ENCODE measurements at regions not wholly inside any gene's neighbourhood (a gene's known extent, or its start where the extent isn't known, plus 50 kb on each side); places are given as distances from the start of the nearest gene placed in this dataset.

GRCh38 chr17:14803826-14804225, 461.3 kb downstream of the PMP22 start:
- no peaks in the 10 kb centered on the region for H3K36me3 ChIP-seq (ENCODE audit: control insufficient read depth, insufficient read depth, low read length)
- WGBS (ENCODE audit: insufficient coverage, insufficient read length): no CpG with 5 or more reads among the region's 3 CpGs
- H3K4me1 ChIP-seq (ENCODE audit: control insufficient read depth, insufficient read depth, low read length): no peaks in the 10 kb centered on the region
- no peak for DNase-seq (ENCODE audit: low read depth, low spot score)
- H3K9me3 ChIP-seq (ENCODE audit: control insufficient read depth, insufficient read depth, low read length): no peaks in the 10 kb centered on the region
- H3K4me3 ChIP-seq (ENCODE audit: low read length): no peak overlapping the region
- no peaks in the 10 kb centered on the region for H3K27me3 ChIP-seq (ENCODE audit: control insufficient read depth, insufficient read depth, low read length)
- H3K27ac ChIP-seq (ENCODE audit: low read length): no peak overlapping the region

DNA sequence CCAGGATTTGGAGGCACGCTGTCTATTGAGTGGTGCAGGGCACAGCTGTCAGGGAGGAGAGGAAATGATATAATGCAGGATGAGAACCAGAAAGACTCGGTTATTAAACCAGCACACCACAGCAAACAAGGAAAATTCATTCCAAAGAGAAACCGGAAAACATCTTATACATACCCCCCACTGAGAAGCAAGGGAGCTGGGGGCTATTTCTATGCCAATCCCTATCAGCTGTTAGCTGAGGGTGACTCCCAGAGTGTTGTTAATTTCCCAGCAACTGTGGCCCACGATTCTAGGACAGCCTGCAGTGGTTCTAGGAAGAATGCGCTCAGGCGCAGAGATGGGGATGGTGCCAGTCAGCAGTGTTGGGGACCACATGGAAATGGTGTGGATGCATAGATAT, 467.3 kb downstream of the PMP22 start:
- H3K27me3 ChIP-seq (ENCODE audit: control insufficient read depth, insufficient read depth, low read length): no peaks in the 10 kb centered on the region
- H3K27ac ChIP-seq (ENCODE audit: low read length): no peak overlapping the region
- no peak for DNase-seq (ENCODE audit: low read depth, low spot score)
- no peaks in the 10 kb centered on the region for H3K36me3 ChIP-seq (ENCODE audit: control insufficient read depth, insufficient read depth, low read length)
- H3K4me3 ChIP-seq (ENCODE audit: low read length): no peak overlapping the region
- no peaks in the 10 kb centered on the region for H3K4me1 ChIP-seq (ENCODE audit: control insufficient read depth, insufficient read depth, low read length)
- no CpG with 5 or more reads among the region's 6 CpGs for WGBS (ENCODE audit: insufficient coverage, insufficient read length)
- H3K9me3 ChIP-seq (ENCODE audit: control insufficient read depth, insufficient read depth, low read length): no peaks in the 10 kb centered on the region

- Histone ChIP-seq H3K27ac (ENCODE audit: low read length) (no peak overlapping the region), H3K4me3 (ENCODE audit: low read length) (no peak overlapping the region), H3K27me3 (ENCODE audit: control insufficient read depth, insufficient read depth, low read length) (no peaks in the 10 kb centered on the region; the same call in 1 of the 2 replicates), H3K9me3 (ENCODE audit: control insufficient read depth, insufficient read depth, low read length) (no peaks in the 10 kb centered on the region), H3K36me3 (ENCODE audit: control insufficient read depth, insufficient read depth, low read length) (no peaks in the 10 kb centered on the region), H3K4me1 (ENCODE audit: control insufficient read depth, insufficient read depth, low read length) (no peaks in the 10 kb centered on the region)
- no peak for DNase-seq (ENCODE audit: low read depth, low spot score)
- no CpG with 5 or more reads among the region's 4 CpGs for WGBS (ENCODE audit: insufficient coverage, insufficient read length)
Measured at GRCh38 chr17:14797021-14797420, 468.1 kb downstream of the PMP22 start.

- H3K36me3 ChIP-seq (ENCODE audit: control insufficient read depth, insufficient read depth, low read length): no peaks in the 10 kb centered on the region
- no peaks in the 10 kb centered on the region for H3K9me3 ChIP-seq (ENCODE audit: control insufficient read depth, insufficient read depth, low read length)
- no peak for DNase-seq (ENCODE audit: low read depth, low spot score)
- H3K27me3 ChIP-seq (ENCODE audit: control insufficient read depth, insufficient read depth, low read length): no peaks in the 10 kb centered on the region; the same call in 1 of the 2 replicates
- H3K4me3 ChIP-seq (ENCODE audit: low read length): no peak overlapping the region
- WGBS (ENCODE audit: insufficient coverage, insufficient read length): no CpG with 5 or more reads among the region's 1 CpG
- H3K27ac ChIP-seq (ENCODE audit: low read length): no peak overlapping the region
- H3K4me1 ChIP-seq (ENCODE audit: control insufficient read depth, insufficient read depth, low read length): no peaks in the 10 kb centered on the region; the same call in 1 of the 2 replicates
Measured at GRCh38 chr17:14794961-14795360, 470.2 kb downstream of the PMP22 start.

DNA sequence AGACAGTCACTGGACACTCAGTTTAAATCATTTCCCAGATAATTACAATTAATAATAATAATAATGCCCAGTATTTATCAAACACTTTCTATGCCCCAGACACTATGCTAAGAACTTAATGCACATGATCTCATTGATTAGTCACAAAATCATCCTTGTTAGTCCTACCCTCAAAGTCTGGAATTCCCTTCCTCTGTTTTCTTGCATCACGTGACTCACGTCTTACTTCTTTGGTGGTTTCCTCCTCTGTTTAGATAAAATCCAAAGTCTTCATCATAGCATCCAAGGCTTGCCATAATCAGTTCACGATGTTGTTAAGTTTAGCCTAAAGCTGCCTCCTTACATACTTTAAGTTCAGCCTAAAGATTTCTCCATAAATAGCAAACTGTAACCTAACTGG, 471.9 kb downstream of the PMP22 start:
- Histone ChIP-seq H3K4me1 (ENCODE audit: control insufficient read depth, insufficient read depth, low read length) (no peaks in the 10 kb centered on the region; the same call in 1 of the 2 replicates), H3K9me3 (ENCODE audit: control insufficient read depth, insufficient read depth, low read length) (no peaks in the 10 kb centered on the region), H3K36me3 (ENCODE audit: control insufficient read depth, insufficient read depth, low read length) (no peaks in the 10 kb centered on the region), H3K27ac (ENCODE audit: low read length) (no peak overlapping the region), H3K4me3 (ENCODE audit: low read length) (no peak overlapping the region), H3K27me3 (ENCODE audit: control insufficient read depth, insufficient read depth, low read length) (no peaks in the 10 kb centered on the region; the same call in 1 of the 2 replicates)
- DNase-seq (ENCODE audit: low read depth, low spot score): no peak
- no CpG with 5 or more reads among the region's 3 CpGs for WGBS (ENCODE audit: insufficient coverage, insufficient read length)

GRCh38 chr17:14792746-14793145, 472.4 kb downstream of the PMP22 start:
- Histone ChIP-seq H3K4me1 (ENCODE audit: control insufficient read depth, insufficient read depth, low read length) (no peaks in the 10 kb centered on the region; the same call in 1 of the 2 replicates), H3K36me3 (ENCODE audit: control insufficient read depth, insufficient read depth, low read length) (no peaks in the 10 kb centered on the region), H3K4me3 (ENCODE audit: low read length) (no peak overlapping the region), H3K9me3 (ENCODE audit: control insufficient read depth, insufficient read depth, low read length) (no peaks in the 10 kb centered on the region), H3K27me3 (ENCODE audit: control insufficient read depth, insufficient read depth, low read length) (no peaks in the 10 kb centered on the region; the same call in 1 of the 2 replicates), H3K27ac (ENCODE audit: low read length) (no peak overlapping the region)
- DNase-seq (ENCODE audit: low read depth, low spot score): no peak
- WGBS (ENCODE audit: insufficient coverage, insufficient read length): no CpG with 5 or more reads among the region's 10 CpGs

- Histone ChIP-seq H3K27me3 (ENCODE audit: control insufficient read depth, insufficient read depth, low read length) (no peaks in the 10 kb centered on the region; the same call in 1 of the 2 replicates), H3K9me3 (ENCODE audit: control insufficient read depth, insufficient read depth, low read length) (no peaks in the 10 kb centered on the region), H3K36me3 (ENCODE audit: control insufficient read depth, insufficient read depth, low read length) (no peaks in the 10 kb centered on the region), H3K4me1 (ENCODE audit: control insufficient read depth, insufficient read depth, low read length) (no peaks in the 10 kb centered on the region; the same call in 1 of the 2 replicates), H3K27ac (ENCODE audit: low read length) (no peak overlapping the region), H3K4me3 (ENCODE audit: low read length) (no peak overlapping the region)
- DNase-seq (ENCODE audit: low read depth, low spot score): no peak
- no CpG with 5 or more reads among the region's 6 CpGs for WGBS (ENCODE audit: insufficient coverage, insufficient read length)
Measured at GRCh38 chr17:14791221-14791620, 473.9 kb downstream of the PMP22 start.

DNA sequence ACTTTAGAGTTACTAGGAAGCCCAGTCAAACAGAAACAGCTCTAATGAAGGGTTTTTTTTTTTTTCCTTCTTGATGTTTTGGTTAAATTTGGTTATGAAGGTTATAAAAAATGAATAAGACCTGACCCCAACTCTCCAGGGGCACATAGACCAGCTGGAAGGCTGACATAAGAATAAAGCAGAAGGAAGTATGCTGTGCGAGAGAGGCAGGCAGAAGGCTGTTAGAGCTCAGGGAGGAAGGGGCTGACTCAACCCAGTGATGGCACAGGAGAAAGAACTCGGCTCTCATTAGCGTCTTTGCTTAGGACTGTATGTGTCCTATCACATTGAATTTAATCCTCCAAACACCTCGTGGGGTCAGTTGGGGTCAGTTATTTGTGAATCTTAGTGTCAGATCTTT, 474.6 kb downstream of the PMP22 start:
- no peak overlapping the region for H3K27ac ChIP-seq (ENCODE audit: low read length)
- H3K9me3 ChIP-seq (ENCODE audit: control insufficient read depth, insufficient read depth, low read length): no peaks in the 10 kb centered on the region
- DNase-seq (ENCODE audit: low read depth, low spot score): no peak
- H3K27me3 ChIP-seq (ENCODE audit: control insufficient read depth, insufficient read depth, low read length): no peaks in the 10 kb centered on the region; the same call in 1 of the 2 replicates
- WGBS (ENCODE audit: insufficient coverage, insufficient read length): no CpG with 5 or more reads among the region's 4 CpGs
- no peaks in the 10 kb centered on the region; the same call in 1 of the 2 replicates for H3K4me1 ChIP-seq (ENCODE audit: control insufficient read depth, insufficient read depth, low read length)
- H3K36me3 ChIP-seq (ENCODE audit: control insufficient read depth, insufficient read depth, low read length): no peaks in the 10 kb centered on the region
- H3K4me3 ChIP-seq (ENCODE audit: low read length): no peak overlapping the region

- Histone ChIP-seq H3K4me1 (ENCODE audit: control insufficient read depth, insufficient read depth, low read length) (no peaks in the 10 kb centered on the region), H3K4me3 (ENCODE audit: low read length) (no peak overlapping the region), H3K36me3 (ENCODE audit: control insufficient read depth, insufficient read depth, low read length) (peaks cover 4% of the 10 kb centered on the region; the same call in 1 of the 2 replicates), H3K9me3 (ENCODE audit: control insufficient read depth, insufficient read depth, low read length) (no peaks in the 10 kb centered on the region), H3K27me3 (ENCODE audit: control insufficient read depth, insufficient read depth, low read length) (no peaks in the 10 kb centered on the region), H3K27ac (ENCODE audit: low read length) (no peak overlapping the region)
- no peak for DNase-seq (ENCODE audit: low read depth, low spot score)
- WGBS (ENCODE audit: insufficient coverage, insufficient read length): no CpG with 5 or more reads among the region's 5 CpGs
Measured at GRCh38 chr17:14784997-14785696, 480.0 kb downstream of the PMP22 start.

- no CpG with 5 or more reads among the region's 2 CpGs for WGBS (ENCODE audit: insufficient coverage, insufficient read length)
Measured at GRCh38 chr17:14781123-14781522, 480.2 kb downstream of the HS3ST3B1 start.

More at GRCh38 chr17:14781123-14781522, 480.2 kb downstream of the HS3ST3B1 start:
- no peak overlapping the region for H3K27ac ChIP-seq (ENCODE audit: low read length)
- no peak for DNase-seq (ENCODE audit: low read depth, low spot score)
- H3K36me3 ChIP-seq (ENCODE audit: control insufficient read depth, insufficient read depth, low read length): peaks cover 4% of the 10 kb centered on the region; the same call in 1 of the 2 replicates
- H3K4me3 ChIP-seq (ENCODE audit: low read length): no peak overlapping the region
- H3K27me3 ChIP-seq (ENCODE audit: control insufficient read depth, insufficient read depth, low read length): no peaks in the 10 kb centered on the region
- no peaks in the 10 kb centered on the region for H3K9me3 ChIP-seq (ENCODE audit: control insufficient read depth, insufficient read depth, low read length)
- H3K4me1 ChIP-seq (ENCODE audit: control insufficient read depth, insufficient read depth, low read length): 0 out of 2 replicates have a peak, but pooled peaks cover 1% of the 10 kb centered on the region

Data from iPS DF 6.9 (cell line).